ENCODE measurements at regions not wholly inside any gene's neighbourhood (a gene's known extent, or its start where the extent isn't known, plus 50 kb on each side); places are given as distances from the start of the nearest gene placed in this dataset.

DNA sequence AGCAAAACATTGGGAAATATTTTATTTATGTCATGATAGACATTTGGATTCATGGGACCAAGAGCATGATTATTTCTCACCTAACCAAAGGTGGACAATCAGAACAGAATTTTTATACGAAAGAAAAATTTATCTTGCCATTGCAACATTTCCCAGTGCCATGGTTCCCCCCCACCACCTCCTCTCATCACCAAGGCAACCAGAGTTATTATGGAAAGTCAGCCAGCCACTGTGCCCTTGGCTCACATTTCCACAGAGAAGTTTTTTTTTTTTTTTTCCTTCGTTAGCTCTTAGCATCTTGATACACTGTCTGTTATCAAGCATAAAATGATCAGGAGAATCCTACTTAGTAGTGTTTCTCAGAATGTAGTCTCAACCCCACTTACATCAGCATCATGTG is 176.4 kb upstream of the TMTC1 start:
- POLR2A ChIA-PET = no interaction called here
- Histone ChIP-seq H3K4me1 (ENCODE audit: control insufficient read depth, insufficient read depth, low read length) (no peaks in the 10 kb centered on the region), H3K4me3 (ENCODE audit: low read depth, low read length) (no peak overlapping the region), H3K9me3 (ENCODE audit: control insufficient read depth, insufficient read depth, low read depth, low read length) (no peaks in the 10 kb centered on the region), H3K27ac (ENCODE audit: extremely low read depth, low read depth, low read length) (no peak overlapping the region), H3K36me3 (ENCODE audit: control insufficient read depth in 2 of 2, insufficient read depth in 1 of 2, low read length in 2 of 2) (no peaks in the 10 kb centered on the region)
- TF ChIP-seq ZNF530 (tag by site-specific recombination; IDR thresholded peaks at IDR 0.05; ENCODE audit: low read depth) (no peak), ZNF292 (tag by site-specific recombination; IDR thresholded peaks at IDR 0.05; ENCODE audit: borderline replicate concordance, low read depth) (no peak), ZFP69B (tag by site-specific recombination; IDR thresholded peaks at IDR 0.05) (no peak), TSHZ1 (tag by site-specific recombination; IDR thresholded peaks at IDR 0.05; ENCODE audit: borderline replicate concordance) (no peak), FEZF1 (tag by site-specific recombination; IDR thresholded peaks at IDR 0.05) (no peak), ZNF571 (tag by site-specific recombination; IDR thresholded peaks at IDR 0.05) (no peak), ZNF580 (tag by site-specific recombination; IDR thresholded peaks at IDR 0.05) (no peak), ZNF239 (tag by site-specific recombination; IDR thresholded peaks at IDR 0.05) (no peak), ZNF792 (tag by site-specific recombination; IDR thresholded peaks at IDR 0.05) (no peak)
- TF ChIP-seq, protein P1, sequence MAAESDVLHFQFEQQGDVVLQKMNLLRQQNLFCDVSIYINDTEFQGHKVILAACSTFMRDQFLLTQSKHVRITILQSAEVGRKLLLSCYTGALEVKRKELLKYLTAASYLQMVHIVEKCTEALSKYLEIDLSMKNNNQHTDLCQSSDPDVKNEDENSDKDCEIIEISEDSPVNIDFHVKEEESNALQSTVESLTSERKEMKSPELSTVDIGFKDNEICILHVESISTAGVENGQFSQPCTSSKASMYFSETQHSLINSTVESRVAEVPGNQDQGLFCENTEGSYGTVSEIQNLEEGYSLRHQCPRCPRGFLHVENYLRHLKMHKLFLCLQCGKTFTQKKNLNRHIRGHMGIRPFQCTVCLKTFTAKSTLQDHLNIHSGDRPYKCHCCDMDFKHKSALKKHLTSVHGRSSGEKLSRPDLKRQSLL (tag by site-specific recombination; IDR thresholded peaks at IDR 0.05) = no peak
- CTCF ChIA-PET = no interaction called here

DNA sequence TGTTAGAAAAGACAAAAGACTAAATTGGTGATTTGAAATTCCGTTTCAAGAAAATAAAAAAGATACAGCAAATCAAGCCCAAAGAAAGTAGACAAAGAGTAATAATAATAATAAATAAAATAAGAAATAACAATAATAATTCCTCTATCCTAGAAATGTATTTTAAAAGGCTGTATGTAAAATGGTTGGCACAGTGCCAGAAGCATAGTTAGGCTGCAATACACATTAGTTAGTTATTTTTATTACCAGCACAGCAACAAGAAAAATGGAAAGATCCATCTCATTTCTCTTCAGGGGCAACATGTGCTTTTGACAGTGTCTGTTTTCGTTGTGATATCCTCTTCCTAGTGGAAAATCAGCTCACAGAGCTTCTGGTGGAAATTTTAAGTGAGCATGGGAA is 174.1 kb upstream of the TMTC1 start:
- CTCF ChIA-PET = no interaction called here
- Histone ChIP-seq H3K9me3 (ENCODE audit: control insufficient read depth, insufficient read depth, low read depth, low read length) (no peaks in the 10 kb centered on the region), H3K36me3 (ENCODE audit: control insufficient read depth in 2 of 2, insufficient read depth in 1 of 2, low read length in 2 of 2) (no peaks in the 10 kb centered on the region), H3K4me1 (ENCODE audit: control insufficient read depth, insufficient read depth, low read length) (no peaks in the 10 kb centered on the region), H3K27ac (ENCODE audit: extremely low read depth, low read depth, low read length) (no peak overlapping the region), H3K4me3 (ENCODE audit: low read depth, low read length) (no peak overlapping the region)
- POLR2A ChIA-PET = no interaction called here
- TF ChIP-seq ZNF580 (tag by site-specific recombination; IDR thresholded peaks at IDR 0.05) = no peak
- peak; percentile 86; the same call in 1 of the 2 replicates for TF ChIP-seq ZNF184 (tag by site-specific recombination; IDR thresholded peaks at IDR 0.05)
- TF ChIP-seq ZNF239 (tag by site-specific recombination; IDR thresholded peaks at IDR 0.05) = no peak
- TF ChIP-seq KLF10 (tag by site-specific recombination; IDR thresholded peaks at IDR 0.05) = peak; percentile 45; the same call in 1 of the 2 replicates
- TF ChIP-seq, protein P2, sequence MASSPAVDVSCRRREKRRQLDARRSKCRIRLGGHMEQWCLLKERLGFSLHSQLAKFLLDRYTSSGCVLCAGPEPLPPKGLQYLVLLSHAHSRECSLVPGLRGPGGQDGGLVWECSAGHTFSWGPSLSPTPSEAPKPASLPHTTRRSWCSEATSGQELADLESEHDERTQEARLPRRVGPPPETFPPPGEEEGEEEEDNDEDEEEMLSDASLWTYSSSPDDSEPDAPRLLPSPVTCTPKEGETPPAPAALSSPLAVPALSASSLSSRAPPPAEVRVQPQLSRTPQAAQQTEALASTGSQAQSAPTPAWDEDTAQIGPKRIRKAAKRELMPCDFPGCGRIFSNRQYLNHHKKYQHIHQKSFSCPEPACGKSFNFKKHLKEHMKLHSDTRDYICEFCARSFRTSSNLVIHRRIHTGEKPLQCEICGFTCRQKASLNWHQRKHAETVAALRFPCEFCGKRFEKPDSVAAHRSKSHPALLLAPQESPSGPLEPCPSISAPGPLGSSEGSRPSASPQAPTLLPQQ (tag by site-specific recombination; IDR thresholded peaks at IDR 0.05) = no peak
- no peak for TF ChIP-seq ZNF639 (tag by site-specific recombination; IDR thresholded peaks at IDR 0.05)
- TF ChIP-seq ZNF830 (tag by site-specific recombination; IDR thresholded peaks at IDR 0.05; ENCODE audit: low read depth) = peak; percentile 58; the same call in 1 of the 2 replicates
- TF ChIP-seq, protein P3, sequence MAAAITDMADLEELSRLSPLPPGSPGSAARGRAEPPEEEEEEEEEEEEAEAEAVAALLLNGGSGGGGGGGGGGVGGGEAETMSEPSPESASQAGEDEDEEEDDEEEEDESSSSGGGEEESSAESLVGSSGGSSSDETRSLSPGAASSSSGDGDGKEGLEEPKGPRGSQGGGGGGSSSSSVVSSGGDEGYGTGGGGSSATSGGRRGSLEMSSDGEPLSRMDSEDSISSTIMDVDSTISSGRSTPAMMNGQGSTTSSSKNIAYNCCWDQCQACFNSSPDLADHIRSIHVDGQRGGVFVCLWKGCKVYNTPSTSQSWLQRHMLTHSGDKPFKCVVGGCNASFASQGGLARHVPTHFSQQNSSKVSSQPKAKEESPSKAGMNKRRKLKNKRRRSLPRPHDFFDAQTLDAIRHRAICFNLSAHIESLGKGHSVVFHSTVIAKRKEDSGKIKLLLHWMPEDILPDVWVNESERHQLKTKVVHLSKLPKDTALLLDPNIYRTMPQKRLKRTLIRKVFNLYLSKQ (tag by site-specific recombination; IDR thresholded peaks at IDR 0.05; ENCODE audit: borderline replicate concordance) = no peak
- TF ChIP-seq ZFP37 (tag by site-specific recombination; IDR thresholded peaks at IDR 0.05) = no peak
- TF ChIP-seq HOXC10 (CRISPR knock-in tag; IDR thresholded peaks at IDR 0.05) = no peak
- TF ChIP-seq ZNF660 (tag by site-specific recombination; IDR thresholded peaks at IDR 0.05) = peak; percentile 48; the same call in 1 of the 2 replicates
- TF ChIP-seq ZNF157 (tag by site-specific recombination; IDR thresholded peaks at IDR 0.05) = no peak
- TF ChIP-seq HOXD13 (CRISPR knock-in tag; IDR thresholded peaks at IDR 0.05; ENCODE audit: borderline replicate concordance) = no peak
- no peak for TF ChIP-seq ZNF664 (tag by site-specific recombination; IDR thresholded peaks at IDR 0.05)
- no peak for TF ChIP-seq ZNF140 (tag by site-specific recombination; IDR thresholded peaks at IDR 0.05)
- no peak for TF ChIP-seq GLIS1 (tag by site-specific recombination; IDR thresholded peaks at IDR 0.05)
- no peak for TF ChIP-seq OSR2 (tag by site-specific recombination; IDR thresholded peaks at IDR 0.05)
- TF ChIP-seq ZXDB (tag by site-specific recombination; IDR thresholded peaks at IDR 0.05) = no peak
- no peak for TF ChIP-seq ZNF558 (tag by site-specific recombination; IDR thresholded peaks at IDR 0.05)

All from HEK293 (cell line).